GM18520 (cell line): ENCODE measurements at regions not wholly inside any gene's neighbourhood (a gene's known extent, or its start where the extent isn't known, plus 50 kb on each side); places are given as distances from the start of the nearest gene placed in this dataset.

Experiments
- ATAC-seq: cut with Tn5 transposase; IDR thresholded peaks from one replicate; pipeline ENCODE4 v1.9.1; 2021; ENCODE audit not compliant: unreplicated experiment

GRCh38 chr2:18750672-18751554 is 161.5 kb upstream of the NT5C1B start:
- ATAC-seq = no peak

GRCh38 chr2:18749912-18750526 is 160.7 kb upstream of the NT5C1B start:
- ATAC-seq = no peak

GRCh38 chr2:18745431-18746272 is 156.3 kb upstream of the NT5C1B start:
- ATAC-seq = no peak

GRCh38 chr2:18741895-18742732 is 152.7 kb upstream of the NT5C1B start:
- no peak for ATAC-seq

GRCh38 chr2:18741191-18741590 is 151.8 kb upstream of the NT5C1B start:
- ATAC-seq = no peak

- ATAC-seq = no peak
These were observed 151.1 kb upstream of the NT5C1B start for GRCh38 chr2:18740474-18740881.

- ATAC-seq = no peak
These were observed 142.3 kb upstream of the NT5C1B start for GRCh38 chr2:18731666-18732065.

GRCh38 chr2:18724371-18725145 is 135.2 kb upstream of the NT5C1B start:
- no peak for ATAC-seq

GRCh38 chr2:18723219-18723618 is 133.8 kb upstream of the NT5C1B start:
- ATAC-seq = no peak

- ATAC-seq = no peak
These were observed 132.7 kb upstream of the NT5C1B start for GRCh38 chr2:18722101-18722500.

- ATAC-seq = no peak
These were observed 131.9 kb upstream of the NT5C1B start for GRCh38 chr2:18721038-18721922.

- ATAC-seq = no peak
These were observed 130.8 kb upstream of the NT5C1B start for GRCh38 chr2:18719978-18720775.

- no peak for ATAC-seq
These were observed 118.9 kb upstream of the NT5C1B start for GRCh38 chr2:18708203-18708715.

- ATAC-seq = no peak
These were observed 116.6 kb upstream of the NT5C1B start for GRCh38 chr2:18706001-18706400.

GRCh38 chr2:18704276-18704675 is 114.9 kb upstream of the NT5C1B start:
- no peak for ATAC-seq

- no peak for ATAC-seq
These were observed 114.2 kb upstream of the NT5C1B start for GRCh38 chr2:18703555-18703954.

- ATAC-seq = no peak
These were observed 112.6 kb upstream of the NT5C1B start for GRCh38 chr2:18701981-18702380.

GRCh38 chr2:18701546-18701945 is 112.2 kb upstream of the NT5C1B start:
- ATAC-seq = no peak
